ENCODE measurements at regions not wholly inside any gene's neighbourhood (a gene's known extent, or its start where the extent isn't known, plus 50 kb on each side); places are given as distances from the start of the nearest gene placed in this dataset.

- TF ChIP-seq CTCF (conservative IDR thresholded peaks at IDR 0.05; ENCODE audit: low read depth, low read length) (no peak), EZH2 (IDR thresholded peaks at IDR 0.05; ENCODE audit: borderline replicate concordance, low read depth, low read length, poor library complexity, severe bottlenecking) (no peak)
These were observed 66.7 kb upstream of the NEUROD6 start for GRCh38 chr7:31407178-31407676.
